Activated naive CD4-positive, alpha-beta T cell treated with Interleukin-2 at 50 U/mL for 16 hours (primary cell): ENCODE measurements at regions not wholly inside any gene's neighbourhood (a gene's known extent, or its start where the extent isn't known, plus 50 kb on each side); places are given as distances from the start of the nearest gene placed in this dataset.
"Not testable (repeated sequence)": the region's sequence is repeated elsewhere in the genome, so short reads cannot be mapped to it uniquely, and the experiment has no call there.

ENCODE experiments used
- DNase-seq: peaks from one replicate; pipeline ENCODE4 v3.0.0-alpha.2; 2020

DNA sequence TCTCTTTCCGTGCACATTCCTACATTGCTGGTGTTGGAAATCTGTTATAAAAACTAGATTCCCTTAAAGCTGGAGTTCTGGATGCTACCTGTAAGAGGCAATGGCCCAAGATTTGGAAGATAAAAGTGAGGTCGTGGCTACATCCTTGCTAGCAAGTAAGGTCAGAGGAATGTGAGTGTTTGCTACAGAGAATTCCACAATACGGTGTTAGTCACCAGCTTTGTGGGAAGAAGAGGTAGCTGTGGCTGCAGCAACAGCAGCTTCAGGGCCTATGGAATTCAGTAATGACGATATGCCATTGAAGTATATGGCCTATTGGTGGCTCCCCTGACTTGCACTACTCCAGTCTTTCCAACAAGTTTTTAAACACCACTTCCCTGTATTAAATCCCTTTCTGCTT lies 227.7 kb upstream of the TMEM260 start:
- no peak for DNase-seq

DNA sequence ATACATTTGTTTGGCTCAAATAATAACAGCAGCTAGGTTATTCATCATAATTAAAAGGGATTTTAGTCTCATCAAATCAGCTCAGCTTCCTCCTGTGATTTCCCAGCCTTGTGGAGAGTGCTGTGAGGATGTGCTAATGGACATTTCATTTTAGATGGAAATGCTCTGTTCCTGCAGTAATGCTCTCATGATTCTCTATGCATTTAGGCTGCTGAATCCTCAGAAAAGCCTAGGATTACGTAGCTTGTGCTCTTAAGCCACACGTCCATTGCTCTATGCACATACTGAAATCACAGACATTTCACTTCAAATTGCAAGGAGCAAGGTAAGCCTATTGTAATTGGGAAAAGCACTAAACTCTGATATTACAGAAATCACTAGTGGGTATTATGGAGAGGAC lies 226.6 kb upstream of the TMEM260 start:
- DNase-seq, result no peak

DNA sequence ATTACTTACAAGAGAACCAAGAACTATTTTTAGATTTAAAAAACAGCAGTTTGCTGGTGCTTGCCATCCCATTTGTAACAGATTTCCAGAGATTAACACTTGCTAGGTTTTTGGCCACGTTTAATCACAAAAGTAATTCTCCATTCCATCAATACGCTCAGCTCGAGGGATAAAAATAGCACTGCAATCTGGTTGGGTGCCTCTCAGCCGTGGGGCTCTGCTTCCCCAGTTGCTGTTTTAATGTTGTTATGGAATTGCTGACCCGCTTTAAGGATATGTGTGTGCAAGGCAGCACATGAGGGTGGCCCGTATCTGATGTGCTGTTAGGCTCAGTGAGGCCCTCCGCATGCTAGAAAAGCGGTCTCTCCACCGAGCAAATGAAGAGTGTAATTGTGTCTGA lies 222.2 kb upstream of the TMEM260 start:
- no peak for DNase-seq

DNA sequence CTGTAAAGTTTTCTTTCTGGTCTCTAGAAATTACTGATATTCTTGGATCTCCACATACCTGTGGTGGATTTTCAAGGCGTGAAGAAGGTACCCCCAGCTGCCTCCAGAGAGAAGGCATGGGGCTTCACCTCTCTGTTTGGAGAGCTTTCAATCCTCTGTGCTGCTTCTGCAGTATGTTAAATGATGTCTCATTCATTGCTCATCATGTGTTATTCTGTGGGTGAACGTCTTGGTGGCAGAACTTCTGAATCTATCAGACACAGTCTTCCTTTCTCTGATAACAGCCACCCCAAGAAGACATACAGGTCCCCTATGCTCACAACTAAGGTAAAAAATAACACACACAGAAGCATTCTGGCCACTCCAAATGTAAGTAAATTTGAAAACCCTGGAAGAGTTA lies 221.3 kb upstream of the TMEM260 start:
- no peak for DNase-seq

DNA sequence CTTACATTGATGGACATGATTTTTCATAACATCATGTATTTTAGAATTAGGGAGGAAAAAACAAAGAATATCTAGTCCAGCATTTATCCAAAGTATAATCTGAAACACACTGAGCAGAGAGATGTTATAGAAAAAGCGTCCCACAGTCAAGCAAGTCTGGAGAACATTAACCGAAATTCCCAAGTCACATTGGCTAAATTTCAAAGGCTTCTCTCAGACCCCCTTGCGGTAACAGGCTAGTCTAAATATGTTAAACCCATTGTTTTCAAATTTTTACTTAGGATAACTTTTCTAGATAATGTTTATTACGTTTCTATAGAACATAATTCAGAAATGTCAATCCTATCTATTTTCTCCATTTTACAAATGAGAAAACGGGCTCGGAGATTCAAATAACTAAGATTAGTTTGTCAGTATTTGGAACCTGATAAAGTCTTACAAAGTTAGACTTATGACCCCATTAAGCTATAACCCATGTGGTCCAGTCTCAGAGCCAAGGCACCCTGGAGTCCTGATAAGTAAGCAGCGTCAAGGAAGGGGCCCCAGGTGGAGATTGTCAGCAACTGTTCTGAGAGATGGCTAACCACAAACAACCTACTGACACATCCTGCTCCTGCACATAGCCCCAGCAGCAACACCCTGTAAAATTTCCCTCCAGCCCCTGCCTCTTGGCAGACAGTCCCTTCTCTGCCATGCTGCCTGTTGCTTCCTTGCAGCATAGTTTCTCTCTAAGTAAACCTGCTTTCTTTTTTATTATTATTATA lies 220.6 kb upstream of the TMEM260 start:
- no peak for DNase-seq

DNA sequence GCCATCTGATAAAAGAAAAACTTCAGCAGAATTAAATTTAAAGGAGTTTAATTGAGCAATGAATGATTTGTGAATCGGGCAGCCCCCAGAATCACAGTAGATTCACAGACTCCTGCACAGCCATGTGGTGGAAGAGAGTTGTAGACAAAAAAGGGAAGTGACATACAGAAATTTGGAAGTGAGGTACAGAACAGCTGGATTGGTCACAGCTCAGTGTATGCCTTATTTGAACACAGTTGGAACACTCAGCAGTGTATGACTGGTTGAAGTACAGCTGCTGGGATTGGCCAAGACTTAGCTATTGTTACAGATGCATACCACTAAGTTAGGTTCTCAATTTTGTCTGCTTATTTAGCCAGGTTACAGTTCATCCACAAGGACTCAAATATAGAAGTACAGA lies 213.9 kb upstream of the TMEM260 start:
- DNase-seq, result not testable (repeated sequence)

DNA sequence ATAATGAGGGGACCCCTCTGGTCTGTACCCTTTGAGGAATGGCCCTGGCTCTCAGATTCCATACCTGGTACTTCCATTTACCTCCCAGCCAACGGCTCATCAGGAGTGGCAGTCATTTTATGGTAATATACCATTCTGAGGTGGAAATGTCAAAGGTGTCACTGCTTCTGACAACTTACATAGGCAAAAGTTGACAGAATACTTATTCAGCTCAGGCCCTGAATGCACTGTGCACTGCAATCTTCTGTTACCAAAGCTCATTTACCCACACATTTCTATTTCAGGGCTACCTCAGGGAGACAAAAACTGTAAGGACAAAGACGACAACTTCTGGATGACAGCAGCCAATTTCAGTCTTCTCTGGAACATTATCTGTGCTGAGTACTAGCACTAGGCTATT lies 212.2 kb upstream of the TMEM260 start:
- no peak for DNase-seq

DNA sequence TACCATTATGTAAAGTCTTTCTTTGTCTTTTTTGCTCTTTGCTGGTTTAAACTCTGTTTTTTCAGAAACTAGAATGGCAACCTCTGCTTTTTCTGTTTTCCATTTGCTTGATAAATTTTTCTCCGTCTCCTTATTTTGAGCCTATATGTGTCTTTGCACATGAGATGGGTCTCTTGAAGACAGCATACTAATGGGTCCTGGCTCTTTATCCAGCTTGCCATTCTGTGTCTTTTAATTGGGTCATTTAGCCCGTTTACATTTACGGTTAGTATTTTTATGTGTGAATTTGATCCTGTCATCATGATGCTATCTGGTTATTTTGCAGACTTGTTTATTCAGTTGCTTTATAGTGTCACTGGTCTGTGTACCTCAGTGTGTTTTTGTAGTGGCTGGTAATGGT lies 207.9 kb upstream of the TMEM260 start:
- DNase-seq, result no peak

DNA sequence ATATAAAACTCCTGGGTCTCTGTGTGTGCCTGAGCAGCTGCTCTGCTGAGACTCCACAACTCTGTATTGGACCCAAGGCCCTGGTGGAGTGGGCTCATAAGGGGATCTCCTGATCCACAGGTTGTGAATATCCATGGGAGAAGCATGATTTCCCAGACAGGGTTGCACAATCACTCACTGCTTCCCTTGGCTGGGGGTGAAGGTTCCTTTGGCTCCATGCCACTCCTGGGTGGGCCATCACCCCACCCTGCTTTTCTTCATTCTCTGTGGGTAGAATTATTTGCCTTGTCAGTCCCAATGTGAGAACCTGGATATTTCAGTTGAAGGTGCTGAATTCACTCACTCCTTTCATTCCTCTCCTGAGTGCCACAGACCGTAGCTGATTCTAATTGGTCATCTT lies 205.2 kb upstream of the TMEM260 start:
- DNase-seq, result no peak

DNA sequence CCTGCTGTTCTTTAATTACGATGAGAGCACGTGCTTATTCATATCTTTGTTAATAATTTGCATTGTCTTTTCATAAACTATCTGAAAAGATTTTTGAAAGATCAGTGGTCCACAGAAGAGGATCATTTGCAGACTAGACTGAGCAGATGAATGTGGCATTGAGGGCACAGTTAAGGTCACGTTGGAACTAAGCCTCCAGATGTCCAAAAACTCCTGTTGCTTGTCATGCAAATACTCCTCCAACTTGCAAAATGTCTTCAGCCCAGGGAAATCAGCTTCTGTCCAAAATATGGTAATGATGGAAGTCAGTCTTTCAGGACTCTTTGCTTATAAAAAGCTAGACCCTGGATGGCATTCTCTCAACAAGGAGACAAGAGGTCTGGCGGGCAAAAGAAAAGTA lies 201.6 kb upstream of the TMEM260 start:
- DNase-seq, result no peak

DNA sequence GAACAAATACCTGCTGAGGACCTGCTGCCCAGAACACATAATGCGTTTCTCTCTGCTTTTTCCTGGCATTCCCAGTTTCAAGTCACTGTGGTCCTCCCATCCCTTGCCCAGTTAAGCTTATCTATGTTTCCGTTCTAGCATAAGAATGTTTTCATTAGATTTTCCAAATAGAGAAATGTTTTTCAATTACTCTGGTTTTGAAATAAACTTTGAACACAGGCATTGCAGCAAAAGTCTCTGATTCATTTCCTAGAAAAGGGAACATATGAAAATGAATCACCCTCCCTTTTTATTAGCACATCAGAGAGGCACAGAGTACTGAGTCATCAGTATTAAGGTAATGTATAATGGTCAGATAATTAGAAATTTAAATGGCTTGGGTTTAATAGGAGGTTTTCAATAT lies 201.1 kb upstream of the TMEM260 start:
- DNase-seq, result no peak

DNA sequence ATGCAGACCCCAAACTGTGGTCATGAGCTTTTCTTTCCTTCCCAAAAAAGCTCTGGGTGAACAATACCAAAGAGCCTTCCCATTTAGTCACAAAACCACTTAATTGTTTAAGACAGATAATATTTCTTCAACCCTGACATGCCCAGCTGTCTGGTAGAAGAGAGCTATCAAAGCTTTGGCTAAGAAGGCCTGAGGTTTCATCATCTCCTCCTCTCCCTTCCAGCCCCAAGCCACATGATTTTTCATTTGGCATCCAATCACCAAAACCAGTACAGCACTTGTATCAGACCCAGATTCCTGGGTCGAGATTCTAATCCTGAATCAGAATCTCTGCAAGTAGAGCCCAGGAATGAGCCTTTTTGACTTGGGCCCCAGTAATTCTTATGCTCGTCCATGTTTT lies 199.6 kb upstream of the TMEM260 start:
- no peak for DNase-seq

DNA sequence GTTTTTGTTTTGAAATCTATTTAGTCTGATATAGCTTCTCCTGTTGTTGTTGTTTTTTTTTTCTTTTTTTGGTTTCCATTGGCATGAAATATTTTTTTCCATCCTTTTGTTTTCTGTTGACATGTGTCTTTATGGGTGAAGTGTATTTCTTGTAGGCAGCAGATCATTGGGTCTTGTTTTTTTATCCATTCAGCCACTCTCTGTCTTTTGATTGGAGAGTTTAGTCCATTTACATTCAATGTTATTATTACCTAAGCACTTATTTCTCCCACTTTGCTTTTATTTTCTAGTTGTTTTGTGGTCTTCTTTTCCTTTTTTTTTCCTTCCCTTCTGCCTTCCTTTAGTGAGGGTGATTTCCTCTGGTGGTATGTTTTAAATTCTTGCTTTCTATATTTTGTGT lies 193.6 kb upstream of the TMEM260 start:
- no peak for DNase-seq

DNA sequence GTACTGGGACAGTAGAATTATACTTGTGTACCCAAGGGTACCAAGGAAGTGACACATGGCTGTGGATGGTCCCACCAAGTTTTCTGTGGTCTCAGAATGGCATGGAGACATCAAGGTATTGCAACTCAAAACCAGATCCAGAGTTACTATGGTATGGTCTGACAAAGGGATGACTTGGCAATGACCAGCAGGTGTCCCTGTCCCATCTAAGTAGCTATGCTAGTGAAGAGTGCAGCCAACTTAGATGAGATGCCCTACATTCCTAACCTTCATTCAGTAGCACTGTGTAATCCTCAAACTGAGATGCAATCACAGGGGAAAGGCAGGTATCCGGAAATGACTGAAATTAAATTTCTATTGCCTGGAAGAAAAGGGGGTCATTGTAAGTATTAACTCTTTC lies 188.7 kb upstream of the TMEM260 start:
- DNase-seq, result no peak

DNA sequence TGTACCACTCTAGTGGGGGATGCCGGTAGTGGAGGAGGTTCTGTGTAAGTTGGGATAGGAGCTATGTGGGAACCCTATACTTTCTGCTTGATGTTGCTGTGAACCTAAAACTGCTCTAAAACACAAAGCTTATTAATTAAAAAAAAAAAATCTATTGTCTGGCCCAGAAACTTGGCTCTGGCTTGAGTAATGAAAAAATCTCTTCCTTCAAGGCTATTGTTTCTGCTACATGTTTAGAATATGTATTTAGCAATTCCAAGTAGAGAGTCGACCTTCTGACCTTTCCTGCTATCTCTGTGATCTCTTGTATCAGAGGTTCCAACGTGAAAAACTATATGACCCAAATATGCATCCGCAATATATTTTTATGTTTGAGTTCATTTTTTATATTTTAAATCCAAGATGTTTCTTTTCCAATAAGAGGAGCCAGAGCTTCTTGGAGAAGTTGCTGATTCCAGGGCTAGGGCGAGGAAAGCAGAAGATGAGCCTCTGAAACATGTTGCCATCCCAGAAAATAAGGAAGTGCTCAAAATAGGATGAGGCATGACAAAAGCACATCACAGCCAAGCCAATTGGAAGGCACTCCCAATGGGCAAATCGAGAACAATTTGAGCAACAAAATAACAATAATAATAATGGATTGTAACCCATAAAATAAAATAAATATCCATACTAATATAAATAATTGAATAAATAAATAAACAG lies 184.6 kb upstream of the TMEM260 start:
- DNase-seq, result no peak

DNA sequence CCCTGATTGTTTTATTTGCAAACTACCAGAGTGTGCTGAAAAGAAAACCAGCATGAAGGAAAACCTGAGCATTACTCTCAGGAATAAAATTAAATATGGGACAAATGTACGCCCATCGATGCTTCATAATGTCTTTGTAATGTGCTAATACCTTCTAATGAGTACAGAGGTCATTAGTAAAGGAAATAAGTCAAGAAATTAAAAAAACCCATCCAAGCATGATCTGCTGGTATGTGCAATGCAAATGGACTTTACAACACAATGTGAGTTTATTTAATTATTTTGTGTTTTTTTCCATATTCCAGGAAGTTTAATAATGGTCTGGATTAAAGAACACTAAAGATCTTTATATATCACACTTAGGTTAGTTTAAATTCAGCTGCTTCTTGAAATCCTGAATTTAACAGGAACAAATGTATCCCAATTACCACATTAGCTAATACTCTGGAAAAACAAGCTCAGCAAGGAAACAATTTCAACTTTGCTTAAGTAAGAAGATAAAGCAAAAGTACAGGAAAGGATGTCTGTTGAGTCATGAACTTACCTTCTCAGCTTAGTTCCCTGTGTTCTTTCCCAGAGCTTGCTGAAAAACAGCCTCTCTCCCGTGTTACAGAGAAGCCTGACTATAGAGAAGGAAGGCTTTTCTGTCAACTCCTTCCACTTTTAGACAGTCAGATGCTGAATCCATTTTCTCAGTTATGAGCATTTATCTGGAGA lies 179.3 kb upstream of the TMEM260 start:
- DNase-seq, result no peak

DNA sequence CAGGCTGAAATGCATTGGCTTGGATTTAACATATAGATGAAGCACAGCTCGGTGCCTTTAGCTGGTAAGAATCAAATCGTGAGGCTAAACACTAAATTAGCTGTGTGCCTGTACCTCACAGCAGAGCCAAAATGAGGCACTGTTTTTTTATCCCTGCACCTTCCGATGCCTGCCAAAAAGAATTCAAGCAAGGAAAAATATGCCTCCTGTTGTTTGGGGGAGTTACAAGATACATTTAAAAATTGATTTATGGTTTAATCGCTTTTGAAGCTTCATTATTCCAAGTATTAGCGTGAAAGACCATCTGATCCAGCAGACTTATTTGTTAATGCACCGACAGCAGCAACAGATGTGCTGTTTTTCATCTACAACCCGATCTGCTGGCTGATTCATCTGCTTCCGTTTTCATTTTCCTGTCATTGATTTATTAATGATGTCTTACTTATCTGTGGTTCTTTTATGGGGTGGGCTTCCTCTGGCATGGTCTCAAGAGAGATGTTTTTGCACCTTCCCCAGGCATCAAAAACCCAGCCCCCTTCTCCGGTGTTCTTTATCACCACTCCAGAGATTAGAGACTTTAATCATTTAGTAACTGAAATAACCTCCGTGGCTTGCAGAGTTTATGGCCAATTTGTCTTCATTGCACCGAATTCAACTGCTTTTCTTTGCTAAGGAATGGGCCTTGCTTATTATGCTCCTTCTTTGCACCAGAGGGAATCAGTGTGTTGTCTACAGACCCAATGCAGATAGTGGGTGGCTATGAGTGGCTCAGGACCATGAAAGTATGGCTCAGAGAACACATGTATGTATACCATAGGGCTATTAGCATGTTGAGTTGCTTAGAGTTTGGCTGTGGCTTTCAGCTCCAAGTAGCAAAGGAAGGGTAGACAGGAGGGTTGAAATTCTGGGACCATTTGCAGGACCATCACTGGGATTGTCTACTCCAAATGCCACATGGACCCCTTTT lies 166.8 kb upstream of the TMEM260 start:
- DNase-seq, result no peak

DNA sequence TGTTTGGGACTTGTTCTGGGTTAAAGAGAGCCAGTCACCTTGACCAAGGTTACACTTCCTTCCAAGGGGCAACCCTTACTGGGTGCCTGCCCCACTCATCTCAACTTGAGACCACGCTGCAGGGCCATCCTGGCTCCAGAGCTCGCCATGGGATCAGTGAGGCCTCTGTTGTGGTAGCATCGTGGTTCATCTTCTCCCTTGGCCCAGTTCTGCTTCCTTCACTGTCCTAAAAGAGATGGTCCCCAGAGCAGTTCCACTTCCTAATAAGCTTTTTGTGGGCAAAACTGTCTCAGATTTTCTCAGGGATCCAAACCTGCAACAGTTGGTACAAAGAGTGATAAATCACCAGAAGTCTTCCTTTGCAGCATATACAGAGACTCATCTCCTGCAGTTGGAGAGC lies 165.9 kb upstream of the TMEM260 start:
- no peak for DNase-seq

DNA sequence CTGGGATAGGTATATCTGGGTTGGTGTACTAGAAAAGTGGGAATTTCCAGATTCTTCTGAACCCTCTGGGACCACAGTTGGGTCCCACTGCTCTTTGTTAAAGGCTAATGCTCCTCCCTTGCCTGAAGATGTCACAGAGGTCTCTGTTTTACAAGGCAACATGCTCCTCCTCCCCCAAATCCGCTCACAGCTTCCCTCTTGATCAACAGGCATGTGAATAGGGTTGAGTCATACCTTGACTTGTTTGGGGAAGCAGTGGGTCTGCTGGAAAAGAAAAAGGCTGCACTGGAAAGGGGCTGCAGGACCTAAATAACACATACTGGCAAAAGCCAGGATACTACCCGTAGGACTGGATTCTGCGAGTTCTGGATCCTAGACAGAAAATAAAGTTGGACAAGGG lies 165.4 kb upstream of the TMEM260 start:
- DNase-seq, result no peak

DNA sequence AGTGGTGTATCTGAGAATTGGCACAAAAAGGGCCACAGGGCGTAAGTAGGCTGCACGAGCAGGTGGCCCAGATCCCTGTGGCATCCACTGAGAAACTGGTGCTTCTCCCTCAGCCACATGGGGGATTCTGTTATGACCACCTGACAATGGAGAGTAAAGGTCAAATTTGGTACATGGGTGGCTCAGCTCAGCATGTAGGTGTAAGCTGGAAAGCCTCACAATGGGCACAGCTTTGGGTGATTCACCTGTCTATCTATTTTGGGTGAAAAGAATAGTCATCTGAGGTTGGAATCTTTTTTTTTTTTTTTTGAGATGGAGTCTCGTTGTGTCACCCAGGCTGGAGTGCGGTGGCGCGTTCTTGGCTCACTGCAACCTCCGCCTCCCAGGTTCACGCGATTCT lies 163.4 kb upstream of the TMEM260 start:
- DNase-seq, result no peak

DNA sequence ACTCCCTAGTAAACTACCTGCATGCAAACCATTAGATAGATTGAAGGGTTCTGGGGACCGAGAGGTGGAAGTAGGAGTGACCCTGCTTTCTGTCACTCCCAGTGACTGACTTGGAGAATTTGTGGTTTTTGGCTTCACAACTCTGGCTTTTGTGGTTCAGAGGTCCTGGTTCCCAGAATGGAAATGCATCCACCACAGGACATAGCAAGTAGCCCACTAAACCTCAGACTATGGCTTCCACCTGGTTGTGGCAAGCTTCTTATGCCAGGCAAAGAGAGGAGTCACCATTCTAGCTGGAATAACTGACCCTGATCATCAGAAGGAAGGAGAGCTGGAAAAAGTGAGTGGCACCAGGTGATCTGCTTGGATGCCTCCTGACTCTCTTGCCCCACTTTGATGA lies 162.4 kb upstream of the TMEM260 start:
- no peak for DNase-seq

DNA sequence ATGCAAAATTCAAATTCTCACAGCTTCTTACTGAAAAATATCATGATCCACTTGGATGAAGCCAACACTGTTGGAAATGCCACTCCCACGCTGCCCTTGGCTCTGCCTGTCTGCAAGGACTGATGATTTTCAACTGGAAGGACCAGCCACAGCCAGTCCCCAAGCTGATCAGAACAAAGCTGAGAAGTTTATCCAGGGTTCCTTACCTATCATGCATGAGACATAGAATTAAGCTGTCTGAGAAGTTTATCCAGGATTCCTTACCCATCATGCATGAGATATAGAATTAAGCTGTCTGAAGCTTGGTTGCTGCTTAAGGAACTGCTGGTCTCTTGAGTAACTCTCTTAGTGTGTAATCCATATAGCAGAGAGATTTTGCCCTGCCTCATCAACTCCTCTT lies 159.8 kb upstream of the TMEM260 start:
- no peak for DNase-seq

DNA sequence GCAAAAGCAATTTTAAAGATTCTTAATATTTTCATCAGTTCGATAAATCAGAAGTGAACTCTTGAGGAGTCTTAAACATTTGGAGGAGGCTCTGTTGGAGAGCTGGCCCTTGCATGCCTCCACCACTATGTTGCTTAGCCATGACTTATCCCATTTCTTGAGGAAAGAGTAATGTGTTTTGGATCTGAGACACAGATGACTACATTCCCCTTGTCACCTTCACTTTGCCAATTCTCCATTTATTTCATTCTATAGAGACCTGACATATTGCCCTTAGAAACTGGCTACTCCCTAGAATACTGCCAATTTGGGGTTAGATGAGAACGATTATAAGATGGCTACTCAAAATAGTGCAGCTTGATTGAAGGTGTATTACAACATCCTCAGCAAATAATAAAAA lies 157.4 kb upstream of the TMEM260 start:
- DNase-seq, result no peak
